ENCODE measurements at regions not wholly inside any gene's neighbourhood (a gene's known extent, or its start where the extent isn't known, plus 50 kb on each side); places are given as distances from the start of the nearest gene placed in this dataset.

DNA sequence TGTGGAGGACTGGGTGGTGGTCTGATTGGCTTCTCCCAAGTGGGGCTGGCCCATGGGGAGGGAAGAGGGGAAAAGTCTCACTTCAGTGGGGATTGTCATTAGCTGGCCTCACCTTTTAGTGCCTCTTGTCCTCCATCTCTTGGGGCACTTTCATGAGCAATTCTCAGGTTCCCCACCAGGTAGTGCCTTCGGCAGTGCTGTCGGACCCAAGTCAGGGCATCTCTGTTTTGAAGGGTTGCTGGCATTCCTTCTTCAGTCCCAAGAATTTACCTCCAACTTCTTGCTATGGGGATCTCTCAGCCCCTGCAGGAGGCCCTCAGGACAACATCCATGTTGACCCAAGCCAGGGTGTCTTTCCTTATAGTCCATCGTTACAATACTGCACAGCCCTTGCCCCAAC lies 54.7 kb upstream of the F3 start:
- Histone ChIP-seq H3K36me3 (ENCODE audit: control insufficient read depth, insufficient read depth, low read length) (no peaks in the 10 kb centered on the region), H3K9me3 (ENCODE audit: control insufficient read depth, insufficient read depth, low read depth, low read length) (no peaks in the 10 kb centered on the region), H3K4me1 (ENCODE audit: control insufficient read depth, insufficient read depth, low read length) (no peaks in the 10 kb centered on the region; the same call in 1 of the 2 replicates), H3K4me3 (ENCODE audit: low read depth in 2 of 2, low read length in 2 of 2) (no peak overlapping the region), H3K27me3 (ENCODE audit: control insufficient read depth, insufficient read depth, low read length) (no peaks in the 10 kb centered on the region), H3K27ac (ENCODE audit: low read length) (no peak overlapping the region)
- ATAC-seq (no peak), DNase-seq (ENCODE audit: low read depth, low spot score) (no peak)
- BruUV-seq (replicated peaks) = no TSS peak
- ChIA-PET POLR2A (no interaction called here), CTCF (no interaction called here)
- intact Hi-C loops (cut with micrococcal nuclease; ENCODE audit: unreplicated experiment) (no loop called here), in situ Hi-C loops (cut with HindIII; ENCODE audit: low pct_unique_long_range_greater_than_20kb, low sequenced_read_pairs) (no loop called here)
- TF ChIP-seq POLR2AphosphoS5 (IDR thresholded peaks at IDR 0.05; ENCODE audit: low read depth, low read length) (no peak), SIN3A (IDR thresholded peaks at IDR 0.05; ENCODE audit: borderline replicate concordance, insufficient read depth, low read depth, low read length) (no peak), TCF7L2 (IDR thresholded peaks at IDR 0.05; ENCODE audit: low read depth, low read length) (no peak)
- TF ChIP-seq, protein P1, sequence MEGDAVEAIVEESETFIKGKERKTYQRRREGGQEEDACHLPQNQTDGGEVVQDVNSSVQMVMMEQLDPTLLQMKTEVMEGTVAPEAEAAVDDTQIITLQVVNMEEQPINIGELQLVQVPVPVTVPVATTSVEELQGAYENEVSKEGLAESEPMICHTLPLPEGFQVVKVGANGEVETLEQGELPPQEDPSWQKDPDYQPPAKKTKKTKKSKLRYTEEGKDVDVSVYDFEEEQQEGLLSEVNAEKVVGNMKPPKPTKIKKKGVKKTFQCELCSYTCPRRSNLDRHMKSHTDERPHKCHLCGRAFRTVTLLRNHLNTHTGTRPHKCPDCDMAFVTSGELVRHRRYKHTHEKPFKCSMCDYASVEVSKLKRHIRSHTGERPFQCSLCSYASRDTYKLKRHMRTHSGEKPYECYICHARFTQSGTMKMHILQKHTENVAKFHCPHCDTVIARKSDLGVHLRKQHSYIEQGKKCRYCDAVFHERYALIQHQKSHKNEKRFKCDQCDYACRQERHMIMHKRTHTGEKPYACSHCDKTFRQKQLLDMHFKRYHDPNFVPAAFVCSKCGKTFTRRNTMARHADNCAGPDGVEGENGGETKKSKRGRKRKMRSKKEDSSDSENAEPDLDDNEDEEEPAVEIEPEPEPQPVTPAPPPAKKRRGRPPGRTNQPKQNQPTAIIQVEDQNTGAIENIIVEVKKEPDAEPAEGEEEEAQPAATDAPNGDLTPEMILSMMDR (IDR thresholded peaks at IDR 0.05) = no peak
- TF ChIP-seq, protein P2, sequence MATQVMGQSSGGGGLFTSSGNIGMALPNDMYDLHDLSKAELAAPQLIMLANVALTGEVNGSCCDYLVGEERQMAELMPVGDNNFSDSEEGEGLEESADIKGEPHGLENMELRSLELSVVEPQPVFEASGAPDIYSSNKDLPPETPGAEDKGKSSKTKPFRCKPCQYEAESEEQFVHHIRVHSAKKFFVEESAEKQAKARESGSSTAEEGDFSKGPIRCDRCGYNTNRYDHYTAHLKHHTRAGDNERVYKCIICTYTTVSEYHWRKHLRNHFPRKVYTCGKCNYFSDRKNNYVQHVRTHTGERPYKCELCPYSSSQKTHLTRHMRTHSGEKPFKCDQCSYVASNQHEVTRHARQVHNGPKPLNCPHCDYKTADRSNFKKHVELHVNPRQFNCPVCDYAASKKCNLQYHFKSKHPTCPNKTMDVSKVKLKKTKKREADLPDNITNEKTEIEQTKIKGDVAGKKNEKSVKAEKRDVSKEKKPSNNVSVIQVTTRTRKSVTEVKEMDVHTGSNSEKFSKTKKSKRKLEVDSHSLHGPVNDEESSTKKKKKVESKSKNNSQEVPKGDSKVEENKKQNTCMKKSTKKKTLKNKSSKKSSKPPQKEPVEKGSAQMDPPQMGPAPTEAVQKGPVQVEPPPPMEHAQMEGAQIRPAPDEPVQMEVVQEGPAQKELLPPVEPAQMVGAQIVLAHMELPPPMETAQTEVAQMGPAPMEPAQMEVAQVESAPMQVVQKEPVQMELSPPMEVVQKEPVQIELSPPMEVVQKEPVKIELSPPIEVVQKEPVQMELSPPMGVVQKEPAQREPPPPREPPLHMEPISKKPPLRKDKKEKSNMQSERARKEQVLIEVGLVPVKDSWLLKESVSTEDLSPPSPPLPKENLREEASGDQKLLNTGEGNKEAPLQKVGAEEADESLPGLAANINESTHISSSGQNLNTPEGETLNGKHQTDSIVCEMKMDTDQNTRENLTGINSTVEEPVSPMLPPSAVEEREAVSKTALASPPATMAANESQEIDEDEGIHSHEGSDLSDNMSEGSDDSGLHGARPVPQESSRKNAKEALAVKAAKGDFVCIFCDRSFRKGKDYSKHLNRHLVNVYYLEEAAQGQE (IDR thresholded peaks at IDR 0.05; ENCODE audit: insufficient read depth in 1 of 2, low read depth in 2 of 2, low read length in 1 of 2) = no peak

DNA sequence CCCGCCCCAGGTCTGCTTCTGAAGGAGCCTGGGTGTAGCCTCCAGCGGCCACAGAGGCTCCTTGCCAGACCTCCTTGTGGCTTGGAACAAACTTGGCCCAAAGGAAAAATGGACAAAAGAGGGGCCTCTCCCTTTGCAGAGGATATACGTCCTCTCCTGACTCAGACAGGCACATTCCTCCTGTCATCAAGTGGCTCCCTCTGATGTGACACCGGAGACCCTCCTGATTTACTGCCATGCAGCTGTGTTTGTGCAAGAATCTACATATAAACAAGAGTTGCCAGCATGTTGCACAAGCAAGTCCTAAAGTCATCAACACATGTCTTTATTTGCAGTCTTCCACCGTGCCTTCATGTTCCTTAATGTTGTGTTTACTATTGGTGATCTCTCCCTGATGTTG lies 54.1 kb upstream of the F3 start:
- DNase-seq (ENCODE audit: low read depth, low spot score) = no peak
- no peak for ATAC-seq
- Histone ChIP-seq H3K36me3 (ENCODE audit: control insufficient read depth, insufficient read depth, low read length) (no peaks in the 10 kb centered on the region), H3K4me3 (ENCODE audit: low read depth in 2 of 2, low read length in 2 of 2) (no peak overlapping the region), H3K27me3 (ENCODE audit: control insufficient read depth, insufficient read depth, low read length) (no peaks in the 10 kb centered on the region), H3K4me1 (ENCODE audit: control insufficient read depth, insufficient read depth, low read length) (no peaks in the 10 kb centered on the region; the same call in 1 of the 2 replicates), H3K27ac (ENCODE audit: low read length) (no peak overlapping the region), H3K9me3 (ENCODE audit: control insufficient read depth, insufficient read depth, low read depth, low read length) (no peaks in the 10 kb centered on the region)
- ChIA-PET POLR2A (no interaction called here), CTCF (no interaction called here)
- in situ Hi-C loops (cut with HindIII; ENCODE audit: low pct_unique_long_range_greater_than_20kb, low sequenced_read_pairs) (no loop called here), intact Hi-C loops (cut with micrococcal nuclease; ENCODE audit: unreplicated experiment) (no loop called here)
- no TSS peak for BruUV-seq (replicated peaks)
- TF ChIP-seq, protein P1 (IDR thresholded peaks at IDR 0.05) = no peak
- TF ChIP-seq, protein P2 (IDR thresholded peaks at IDR 0.05; ENCODE audit: insufficient read depth in 1 of 2, low read depth in 2 of 2, low read length in 1 of 2) = no peak
- no peak for TF ChIP-seq SIN3A (IDR thresholded peaks at IDR 0.05; ENCODE audit: borderline replicate concordance, insufficient read depth, low read depth, low read length)
- TF ChIP-seq POLR2AphosphoS5 (IDR thresholded peaks at IDR 0.05; ENCODE audit: low read depth, low read length) = no peak
- TF ChIP-seq TCF7L2 (IDR thresholded peaks at IDR 0.05; ENCODE audit: low read depth, low read length) = no peak
